ENCODE measurements at regions not wholly inside any gene's neighbourhood (a gene's known extent, or its start where the extent isn't known, plus 50 kb on each side); places are given as distances from the start of the nearest gene placed in this dataset.
"Not testable (repeated sequence)": the region's sequence is repeated elsewhere in the genome, so short reads cannot be mapped to it uniquely, and the experiment has no call there.

GRCh38 chr7:113304104-113304503 lies 185.8 kb upstream of the SMIM30 start:
- H3K27me3 Mint-ChIP-seq = peaks cover 2% of the 10 kb centered on the region
- no peak overlapping the region for H3K27ac Mint-ChIP-seq
- TF ChIP-seq CTCF (IDR thresholded peaks at IDR 0.05; ENCODE audit: unreplicated experiment) = no peak
- no peaks in the 10 kb centered on the region for H3K4me1 Mint-ChIP-seq (ENCODE audit: low read depth)
- H3K4me3 Mint-ChIP-seq (ENCODE audit: low read depth) = no peak overlapping the region
- H3K36me3 Mint-ChIP-seq (ENCODE audit: insufficient read depth) = no peaks in the 10 kb centered on the region
- DNase-seq (ENCODE audit: low spot score, unreplicated experiment) = no peak
- H3K9me3 Mint-ChIP-seq (ENCODE audit: low read depth) = peaks cover 4% of the 10 kb centered on the region

GRCh38 chr7:113303388-113303787 lies 185.0 kb upstream of the SMIM30 start:
- H3K4me3 Mint-ChIP-seq (ENCODE audit: low read depth); H3K27ac Mint-ChIP-seq; DNase-seq (ENCODE audit: low spot score, unreplicated experiment); H3K4me1 Mint-ChIP-seq (ENCODE audit: low read depth); H3K27me3 Mint-ChIP-seq; H3K9me3 Mint-ChIP-seq (ENCODE audit: low read depth); H3K36me3 Mint-ChIP-seq (ENCODE audit: insufficient read depth): not testable (repeated sequence)

DNA sequence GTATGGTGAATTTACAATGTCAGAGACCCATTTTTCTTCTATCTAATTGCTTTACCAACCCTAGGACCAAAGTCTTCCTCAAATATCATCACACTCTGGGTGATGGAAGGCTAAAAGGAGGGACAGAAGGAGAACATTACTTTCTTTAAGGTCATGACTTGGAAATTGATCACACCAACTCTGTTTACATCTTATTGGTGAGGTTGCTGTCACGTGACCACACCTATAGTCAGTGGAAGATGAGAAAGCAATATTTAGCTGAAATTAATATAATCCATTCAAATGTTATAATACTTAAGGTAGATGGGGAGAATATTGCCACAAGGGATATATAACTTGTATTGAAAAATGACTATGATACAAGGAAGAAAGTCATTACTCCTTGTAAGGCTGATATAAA lies 183.6 kb upstream of the SMIM30 start:
- H3K36me3 Mint-ChIP-seq (ENCODE audit: insufficient read depth) = no peaks in the 10 kb centered on the region
- H3K4me1 Mint-ChIP-seq (ENCODE audit: low read depth) = peaks cover 2% of the 10 kb centered on the region
- H3K27me3 Mint-ChIP-seq = peaks cover 6% of the 10 kb centered on the region
- DNase-seq (ENCODE audit: low spot score, unreplicated experiment) = no peak
- H3K9me3 Mint-ChIP-seq (ENCODE audit: low read depth) = peaks cover 4% of the 10 kb centered on the region
- no peak overlapping the region for H3K4me3 Mint-ChIP-seq (ENCODE audit: low read depth)
- no peak for TF ChIP-seq CTCF (IDR thresholded peaks at IDR 0.05; ENCODE audit: unreplicated experiment)
- no peak overlapping the region for H3K27ac Mint-ChIP-seq

DNA sequence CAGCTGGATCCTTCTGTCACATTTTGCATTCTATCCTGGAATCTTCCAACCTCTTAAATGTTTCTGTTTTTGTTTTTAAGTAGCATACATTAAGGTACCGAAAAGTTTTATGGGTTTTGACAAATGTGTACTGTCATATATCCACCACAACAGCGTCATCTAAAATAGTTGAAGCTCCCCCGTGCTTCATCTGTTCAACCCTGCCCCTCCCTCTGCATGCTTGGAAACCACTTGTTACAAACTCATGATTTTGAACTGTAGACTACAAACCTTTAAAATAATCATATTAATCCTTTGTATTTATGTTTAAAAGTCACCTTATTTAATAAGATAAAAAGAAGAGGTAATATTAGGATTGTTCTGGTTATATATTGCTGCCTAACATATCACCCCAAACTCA lies 182.8 kb upstream of the SMIM30 start:
- Mint-ChIP-seq H3K27ac (no peak overlapping the region), H3K27me3 (peaks cover 6% of the 10 kb centered on the region), H3K4me3 (ENCODE audit: low read depth) (no peak overlapping the region), H3K9me3 (ENCODE audit: low read depth) (peaks cover 4% of the 10 kb centered on the region), H3K36me3 (ENCODE audit: insufficient read depth) (no peaks in the 10 kb centered on the region), H3K4me1 (ENCODE audit: low read depth) (peaks cover 2% of the 10 kb centered on the region)
- DNase-seq (ENCODE audit: low spot score, unreplicated experiment) = no peak
- no peak for TF ChIP-seq CTCF (IDR thresholded peaks at IDR 0.05; ENCODE audit: unreplicated experiment)

- Mint-ChIP-seq H3K4me3 (ENCODE audit: low read depth) (no peak overlapping the region), H3K4me1 (ENCODE audit: low read depth) (peaks cover 2% of the 10 kb centered on the region), H3K27me3 (peaks cover 6% of the 10 kb centered on the region), H3K27ac (no peak overlapping the region), H3K9me3 (ENCODE audit: low read depth) (peaks cover 12% of the 10 kb centered on the region), H3K36me3 (ENCODE audit: insufficient read depth) (no peaks in the 10 kb centered on the region)
- no peak for DNase-seq (ENCODE audit: low spot score, unreplicated experiment)
- TF ChIP-seq CTCF (IDR thresholded peaks at IDR 0.05; ENCODE audit: unreplicated experiment) = no peak
These were observed 181.4 kb upstream of the SMIM30 start for GRCh38 chr7:113299748-113300147.

DNA sequence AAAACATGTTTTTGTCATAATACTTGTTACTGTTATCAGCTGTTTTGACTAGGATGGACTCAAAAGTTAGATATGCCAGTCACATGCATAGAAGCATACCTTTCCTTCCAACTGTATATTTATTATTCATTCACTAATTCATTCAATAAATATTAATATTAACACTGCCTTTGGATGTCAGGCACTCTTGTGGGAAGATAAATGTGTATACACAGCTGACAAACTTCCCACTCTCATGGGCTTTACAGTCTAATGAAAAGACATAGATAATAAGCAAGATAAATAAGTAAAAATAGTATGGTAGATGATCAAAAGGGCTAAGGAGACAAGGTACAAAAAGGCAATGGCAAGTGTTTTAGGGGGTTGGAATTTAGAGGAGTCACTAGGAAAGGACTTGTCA lies 180.1 kb upstream of the SMIM30 start:
- DNase-seq (ENCODE audit: low spot score, unreplicated experiment) = no peak
- no peaks in the 10 kb centered on the region for H3K36me3 Mint-ChIP-seq (ENCODE audit: insufficient read depth)
- peaks cover 10% of the 10 kb centered on the region for H3K9me3 Mint-ChIP-seq (ENCODE audit: low read depth)
- H3K4me3 Mint-ChIP-seq (ENCODE audit: low read depth) = no peak overlapping the region
- peaks cover 2% of the 10 kb centered on the region for H3K4me1 Mint-ChIP-seq (ENCODE audit: low read depth)
- TF ChIP-seq CTCF (IDR thresholded peaks at IDR 0.05; ENCODE audit: unreplicated experiment) = no peak
- peaks cover 6% of the 10 kb centered on the region for H3K27me3 Mint-ChIP-seq
- H3K27ac Mint-ChIP-seq = no peak overlapping the region
